HL-60 (cell line): ENCODE measurements at regions not wholly inside any gene's neighbourhood (a gene's known extent, or its start where the extent isn't known, plus 50 kb on each side); places are given as distances from the start of the nearest gene placed in this dataset.

Experiments used
- CTCF ChIP-seq: IDR thresholded peaks from one replicate; pipeline ENCODE4 v1.5.1; 2011; ENCODE audit warnings: low read length, control low read depth, inconsistent platforms; ENCODE audit not compliant: insufficient read depth
- GABPA ChIP-seq: IDR thresholded peaks from 2 replicates; pipeline ENCODE4 v1.6.1; 2012; ENCODE audit warnings: low read depth
- POLR2AphosphoS5 ChIP-seq: IDR thresholded peaks from 2 replicates; pipeline ENCODE4 v1.6.1; 2012; ENCODE audit warnings: low read depth

- TF ChIP-seq CTCF (no peak), POLR2AphosphoS5 (no peak), GABPA (no peak)
Observed at GRCh38 chr21:19950347-19950746, 1047.9 kb upstream of the NCAM2 start.
